ENCODE measurements at regions not wholly inside any gene's neighbourhood (a gene's known extent, or its start where the extent isn't known, plus 50 kb on each side); places are given as distances from the start of the nearest gene placed in this dataset.

- TF ChIP-seq CSRNP3 (CRISPR knock-in tag; IDR thresholded peaks at IDR 0.05) (no peak), BACH2 (CRISPR knock-in tag; IDR thresholded peaks at IDR 0.05; ENCODE audit: borderline replicate concordance) (no peak), CREB5 (CRISPR knock-in tag; IDR thresholded peaks at IDR 0.05; ENCODE audit: low read depth) (no peak)
- TF ChIP-seq, protein P1, sequence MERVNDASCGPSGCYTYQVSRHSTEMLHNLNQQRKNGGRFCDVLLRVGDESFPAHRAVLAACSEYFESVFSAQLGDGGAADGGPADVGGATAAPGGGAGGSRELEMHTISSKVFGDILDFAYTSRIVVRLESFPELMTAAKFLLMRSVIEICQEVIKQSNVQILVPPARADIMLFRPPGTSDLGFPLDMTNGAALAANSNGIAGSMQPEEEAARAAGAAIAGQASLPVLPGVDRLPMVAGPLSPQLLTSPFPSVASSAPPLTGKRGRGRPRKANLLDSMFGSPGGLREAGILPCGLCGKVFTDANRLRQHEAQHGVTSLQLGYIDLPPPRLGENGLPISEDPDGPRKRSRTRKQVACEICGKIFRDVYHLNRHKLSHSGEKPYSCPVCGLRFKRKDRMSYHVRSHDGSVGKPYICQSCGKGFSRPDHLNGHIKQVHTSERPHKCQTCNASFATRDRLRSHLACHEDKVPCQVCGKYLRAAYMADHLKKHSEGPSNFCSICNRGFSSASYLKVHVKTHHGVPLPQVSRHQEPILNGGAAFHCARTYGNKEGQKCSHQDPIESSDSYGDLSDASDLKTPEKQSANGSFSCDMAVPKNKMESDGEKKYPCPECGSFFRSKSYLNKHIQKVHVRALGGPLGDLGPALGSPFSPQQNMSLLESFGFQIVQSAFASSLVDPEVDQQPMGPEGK (CRISPR knock-in tag; IDR thresholded peaks at IDR 0.05; ENCODE audit: borderline replicate concordance), result no peak
Observed at GRCh38 chr14:44317441-44317746, 189.7 kb downstream of the FSCB start.
